Stimulated activated CD4-positive, alpha-beta T cell treated with anti-CD3 and anti-CD28 coated beads, Interleukin-15, amount 100 ng/mL, for 48 hours (primary cell): ENCODE measurements at regions not wholly inside any gene's neighbourhood (a gene's known extent, or its start where the extent isn't known, plus 50 kb on each side); places are given as distances from the start of the nearest gene placed in this dataset.

ENCODE experiments used
- DNase-seq, 2 donors: peaks; one replicate each; pipeline ENCODE4 v3.0.0-alpha.2; 2020; ENCODE audit warnings: low read depth in 2 of 2

DNA sequence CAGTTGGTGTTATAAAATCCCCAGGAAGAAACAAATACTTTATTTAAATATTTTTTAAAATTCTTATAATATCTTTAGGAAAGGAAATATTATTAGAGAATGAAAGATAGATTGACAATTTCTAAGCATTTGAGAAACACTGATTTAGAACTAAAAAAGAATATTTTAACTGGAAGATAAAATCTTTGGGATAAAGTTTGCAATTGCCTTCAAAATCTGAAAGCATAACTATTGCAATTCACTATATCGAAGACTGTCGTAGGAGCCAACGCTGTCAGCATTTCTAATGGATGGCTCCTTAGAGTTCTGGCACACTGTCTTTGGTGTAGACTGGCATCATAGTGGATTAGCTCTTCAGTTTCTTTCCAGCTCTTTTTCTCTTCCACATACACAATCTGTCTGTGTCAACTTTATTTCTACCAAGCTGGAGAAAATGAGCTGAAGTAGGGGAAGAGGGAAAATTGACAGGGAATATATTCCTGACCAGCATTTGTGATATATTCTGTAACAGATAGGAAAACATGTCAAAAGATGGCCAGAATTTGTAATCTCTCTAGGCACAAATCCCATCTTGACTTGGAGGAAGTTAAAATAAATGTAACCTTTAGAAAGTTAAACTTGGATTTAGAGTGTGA is 1561.4 kb downstream of the MAT2B start:
- DNase-seq = no peak

DNA sequence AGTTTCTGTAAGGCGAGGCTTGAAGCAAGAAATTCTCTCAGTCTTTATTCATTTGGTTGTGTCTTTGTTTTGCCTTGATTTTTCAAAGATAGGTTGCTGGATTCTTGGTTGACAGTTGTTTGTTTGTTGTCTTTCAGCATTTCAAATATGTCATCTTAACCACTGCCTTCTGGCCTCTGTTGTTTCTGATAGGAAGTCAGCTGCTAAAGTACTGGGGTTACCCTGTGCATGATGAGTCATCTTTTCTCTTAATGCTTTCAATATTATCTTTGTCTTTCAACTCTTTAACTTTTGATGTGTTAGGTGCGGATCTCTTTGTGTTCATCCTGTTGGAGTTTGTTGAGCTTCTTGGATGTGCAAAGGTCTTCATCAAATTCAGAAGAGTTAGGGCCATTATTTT is 1571.3 kb downstream of the MAT2B start:
- no peak for DNase-seq

DNA sequence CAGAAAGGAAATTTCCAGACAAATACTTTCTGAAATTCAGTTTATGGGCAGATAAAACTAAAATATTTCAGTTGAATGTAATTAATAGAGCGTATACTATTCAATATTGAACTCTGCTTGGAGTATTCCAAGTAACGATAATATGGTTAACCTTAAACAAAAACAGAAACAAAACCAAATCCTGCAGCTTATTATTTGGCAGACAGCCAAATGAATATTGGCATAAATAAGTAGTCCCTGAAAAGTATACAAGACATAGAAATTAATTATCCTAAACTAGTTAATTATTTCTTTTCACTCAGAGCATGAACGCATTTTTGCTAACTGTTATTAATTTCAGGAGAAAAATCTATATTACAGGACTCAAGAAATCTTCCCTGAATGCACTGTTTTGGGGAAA is 1574.0 kb downstream of the MAT2B start:
- no peak for DNase-seq

DNA sequence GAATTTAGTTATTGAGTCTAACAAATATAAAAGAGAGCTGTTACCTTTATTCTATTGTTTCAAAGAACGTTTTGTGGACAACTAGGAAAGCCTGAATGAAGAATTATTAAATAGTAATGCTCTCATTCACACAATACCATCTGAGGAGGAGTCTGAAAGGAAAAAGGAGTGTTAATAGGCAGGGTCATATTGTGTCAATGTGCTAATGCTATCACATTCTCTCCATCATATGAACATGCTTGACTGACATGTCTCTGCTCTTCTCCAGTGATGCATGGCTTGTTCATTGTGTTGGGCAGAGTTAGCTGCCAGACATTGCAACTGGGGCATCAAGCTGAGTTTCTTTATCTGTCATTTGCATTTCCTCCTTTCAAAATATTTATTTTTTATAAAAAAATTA is 1578.0 kb downstream of the MAT2B start:
- no peak for DNase-seq

DNA sequence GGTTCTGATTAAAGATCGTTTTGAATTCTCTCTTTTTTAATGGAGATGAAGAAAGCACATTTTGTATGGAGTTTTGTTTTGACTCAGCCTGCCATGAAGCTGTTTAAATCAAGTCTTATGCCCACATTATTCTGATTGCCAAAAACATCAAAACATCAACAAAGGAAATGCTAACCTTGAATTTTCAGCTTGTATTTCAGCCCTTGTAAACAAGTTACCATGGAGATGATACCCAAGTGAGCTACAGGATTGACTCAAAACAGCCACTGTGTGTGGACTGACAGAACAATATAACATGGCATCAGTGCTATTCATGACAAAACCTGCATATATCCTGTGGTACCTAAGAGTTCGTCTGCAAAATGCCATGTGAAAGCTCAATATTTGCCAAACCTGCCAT is 1581.0 kb downstream of the MAT2B start:
- no peak for DNase-seq

DNA sequence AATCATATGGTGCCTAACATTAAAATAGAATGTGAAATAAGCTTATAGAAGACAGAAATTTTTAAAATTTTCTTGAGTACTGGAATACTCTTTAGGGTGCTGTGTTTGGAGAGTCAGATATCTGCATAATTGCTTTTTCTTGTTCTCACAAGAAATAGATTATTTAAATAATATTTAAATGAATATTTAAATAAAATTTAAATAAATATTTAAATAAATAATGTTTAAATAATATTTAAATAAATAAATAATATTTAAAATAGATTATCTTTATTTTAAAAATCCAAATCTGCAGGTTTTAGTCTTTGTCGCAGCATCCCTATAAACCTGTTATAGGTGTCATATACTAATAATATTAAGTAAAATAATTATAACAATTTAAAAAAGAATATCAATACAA is 1589.4 kb downstream of the MAT2B start:
- no peak for DNase-seq

DNA sequence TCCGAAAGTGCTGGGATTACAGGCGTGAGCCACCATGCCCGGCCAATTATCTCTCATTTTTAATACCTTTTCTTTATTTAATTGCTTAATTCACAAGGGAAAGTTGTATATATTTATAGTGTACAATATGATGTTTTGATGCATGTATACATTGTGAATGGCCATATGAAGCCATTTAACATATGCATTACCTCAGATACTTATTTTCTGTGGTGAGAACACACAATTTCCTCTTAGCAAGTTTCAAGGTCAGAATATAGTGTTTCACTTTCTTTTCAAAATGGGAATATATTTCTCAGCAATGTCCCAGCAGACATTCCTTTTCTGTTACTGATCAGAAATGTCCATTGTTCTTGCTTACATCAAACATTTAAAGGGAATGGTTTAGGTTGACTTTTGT is 1596.3 kb downstream of the MAT2B start:
- no peak for DNase-seq

DNA sequence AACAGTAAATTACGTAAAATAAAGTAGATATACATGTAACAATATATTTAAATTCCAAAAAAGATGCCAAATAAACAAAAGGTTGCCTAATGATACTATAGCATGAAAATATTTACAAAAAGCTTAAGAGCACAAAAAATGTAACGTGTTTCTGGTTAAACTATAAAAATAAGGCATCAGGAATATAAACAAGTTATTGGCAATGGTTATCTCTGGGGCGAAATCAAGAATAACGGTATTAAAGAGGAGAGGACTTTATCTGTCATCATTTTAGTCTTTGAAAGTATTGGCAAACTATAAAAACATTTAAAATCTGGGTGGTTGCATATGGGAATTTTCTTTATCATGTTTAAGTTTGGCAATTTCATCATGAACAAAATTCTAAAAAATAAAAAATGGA is 1599.2 kb downstream of the MAT2B start:
- DNase-seq = no peak

DNA sequence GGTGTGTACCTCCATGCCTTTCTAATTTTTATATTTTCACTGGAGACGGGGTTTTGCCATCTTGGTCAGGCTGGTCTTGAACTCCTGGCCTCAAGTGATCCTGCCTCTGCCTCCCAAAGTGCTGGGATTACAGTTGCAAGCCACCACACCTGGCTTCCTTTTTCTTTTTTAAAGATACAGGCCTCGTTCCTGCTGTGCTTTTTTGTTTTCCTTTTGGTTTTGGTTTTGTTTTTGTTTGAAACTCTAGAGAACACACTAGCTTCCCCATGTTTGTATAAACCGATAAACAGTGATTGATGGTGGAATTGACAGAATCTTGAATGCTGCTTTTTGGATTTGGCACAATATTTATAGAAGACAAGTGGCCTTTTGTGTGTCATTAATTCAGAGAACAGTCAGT is 1603.4 kb downstream of the MAT2B start:
- DNase-seq = no peak

DNA sequence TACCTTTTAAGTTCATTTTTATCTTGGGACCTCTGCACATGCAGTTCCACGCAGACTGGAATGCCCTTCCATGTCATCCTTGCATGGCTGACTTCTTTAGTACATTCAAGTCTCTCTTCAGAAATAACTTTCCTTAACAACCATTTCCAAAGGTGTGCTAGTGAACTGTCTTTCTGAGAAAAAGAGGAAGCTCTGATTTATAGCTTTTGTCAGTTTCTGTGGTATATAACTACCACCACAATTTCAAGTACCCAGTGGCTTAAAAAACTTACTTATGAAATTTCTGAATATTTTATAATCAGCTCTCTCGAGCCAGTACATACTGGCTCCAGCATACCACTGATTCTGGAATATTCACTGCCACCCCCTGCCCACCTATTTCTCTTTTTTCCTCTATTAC is 1613.8 kb downstream of the MAT2B start:
- DNase-seq = no peak

DNA sequence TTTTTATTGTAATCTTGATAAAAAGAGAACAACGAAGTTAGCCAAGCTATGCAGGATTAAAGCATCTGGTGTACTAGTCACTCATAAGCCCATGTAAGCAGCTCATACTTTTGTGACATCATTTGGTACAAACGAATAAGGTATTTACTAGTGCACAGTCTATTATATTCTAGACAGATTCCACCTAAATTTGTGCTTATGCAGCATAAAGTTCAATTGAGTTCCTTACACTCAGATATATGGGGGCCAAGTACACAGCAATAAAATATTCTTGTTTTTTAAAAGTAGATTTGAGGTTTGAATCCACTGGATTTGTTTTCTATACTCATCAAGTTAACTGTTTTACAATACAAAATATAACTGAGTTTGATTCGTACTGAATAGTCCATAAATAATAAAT is 1621.2 kb downstream of the MAT2B start:
- no peak for DNase-seq

DNA sequence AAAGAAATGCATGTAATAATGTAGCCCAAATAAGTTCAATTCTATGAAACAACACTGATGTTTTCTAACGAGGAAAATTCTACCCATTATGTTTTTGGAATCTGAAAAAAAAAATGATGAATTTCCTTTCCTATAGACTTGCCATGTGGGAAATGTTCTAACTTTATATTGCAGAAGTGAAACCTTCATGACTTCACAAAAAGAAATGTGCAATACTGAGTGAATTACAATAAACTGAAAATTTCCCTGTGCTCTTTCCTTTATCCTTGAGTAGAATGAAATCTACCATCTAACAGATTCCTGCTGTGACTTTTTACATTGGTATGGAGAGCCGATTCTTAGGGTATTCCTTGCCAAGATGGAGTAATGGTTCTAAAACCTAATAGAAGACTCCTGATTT is 1622.5 kb downstream of the MAT2B start:
- DNase-seq = no peak

DNA sequence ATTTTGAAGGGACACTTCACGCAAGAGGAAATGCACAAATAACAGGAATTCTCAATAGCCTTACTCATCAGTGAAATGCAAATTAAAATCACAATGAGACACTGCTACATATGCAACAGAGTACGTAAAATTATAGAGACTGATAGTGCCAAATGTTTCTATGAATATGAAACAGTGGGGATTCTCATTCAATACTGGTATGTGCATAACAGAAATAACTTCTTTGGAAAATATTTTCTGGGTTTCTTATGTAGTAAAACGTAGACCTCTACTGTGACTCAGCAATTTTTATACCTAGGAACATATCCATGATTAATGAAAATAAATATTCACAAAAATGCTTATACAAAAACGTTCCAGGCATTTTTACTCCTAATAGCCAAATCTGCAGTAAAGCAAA is 1625.2 kb downstream of the MAT2B start:
- no peak for DNase-seq

DNA sequence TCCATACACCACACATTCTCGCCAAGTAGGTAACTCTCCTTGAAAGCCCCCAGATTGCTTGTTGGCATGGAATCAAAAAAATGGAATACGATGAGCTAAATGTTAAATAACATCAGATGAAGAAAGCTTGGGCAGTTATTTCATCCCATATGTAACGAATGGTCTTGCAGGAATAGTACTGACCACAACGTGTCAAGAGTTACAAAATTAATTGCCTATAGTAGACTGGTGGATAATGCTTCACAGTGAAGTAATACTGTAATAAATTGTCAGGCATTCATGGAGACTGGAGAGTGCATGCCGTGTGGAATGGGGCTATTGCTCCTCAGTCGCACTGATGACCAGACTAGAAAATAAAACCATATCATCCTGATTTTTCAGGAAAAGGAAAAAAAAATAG is 1628.7 kb downstream of the MAT2B start:
- no peak for DNase-seq

DNA sequence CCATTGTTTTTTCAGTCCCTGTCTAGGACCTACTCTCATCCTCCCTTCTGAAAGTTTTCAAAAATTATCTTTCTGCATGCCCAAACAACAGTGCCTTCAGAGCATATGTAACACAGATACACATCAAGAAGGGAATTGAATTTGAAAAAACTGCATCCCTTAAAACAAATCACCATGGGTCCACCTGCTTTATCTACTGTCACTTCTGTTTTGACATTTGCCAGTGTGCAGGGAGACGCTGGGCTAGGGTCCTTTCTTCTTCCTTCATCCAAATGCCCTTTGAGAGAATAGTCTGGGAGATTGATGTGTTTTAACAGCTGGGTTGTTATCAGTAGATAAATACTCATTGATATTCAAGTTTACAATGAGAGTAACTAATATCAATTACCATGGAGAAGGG is 1630.1 kb downstream of the MAT2B start:
- DNase-seq = no peak

DNA sequence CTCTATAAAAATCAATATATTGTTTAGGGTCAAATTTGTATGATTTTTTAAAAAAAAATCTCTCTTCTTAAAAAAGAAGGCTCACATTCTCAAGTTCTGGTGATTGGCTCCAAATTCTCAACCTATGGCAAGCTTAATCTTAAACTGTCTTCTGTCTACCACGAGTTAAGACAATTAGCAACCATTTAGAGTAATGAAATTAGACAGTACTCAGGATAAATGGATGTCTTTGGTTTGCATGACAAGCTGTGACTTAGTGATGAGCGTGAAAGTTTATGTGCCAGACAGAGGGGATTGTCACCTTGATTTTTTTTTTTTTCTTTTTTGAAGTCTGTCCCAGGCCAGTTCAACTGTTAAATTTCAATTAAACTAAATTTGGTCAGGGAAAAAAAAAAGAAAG is 1632.3 kb downstream of the MAT2B start:
- DNase-seq = no peak

DNA sequence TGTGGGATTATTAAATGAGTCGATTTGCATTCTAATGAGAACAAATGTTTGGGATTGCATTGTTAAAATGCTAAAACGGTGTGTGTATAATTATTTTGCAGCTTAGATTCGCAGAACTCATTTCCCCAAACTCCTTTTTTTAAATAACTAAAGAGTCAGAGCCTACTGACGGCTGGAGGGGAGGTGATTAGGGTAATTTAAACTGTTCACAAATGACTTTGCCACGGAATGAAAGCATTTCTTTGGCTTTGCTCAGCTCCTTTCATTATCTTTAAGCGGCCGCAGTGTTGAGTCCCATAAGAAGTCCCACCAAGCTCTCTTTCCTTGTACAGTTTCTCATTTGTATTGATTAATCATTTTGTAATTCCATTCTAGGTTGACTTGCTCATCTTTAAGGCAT is 1632.8 kb downstream of the MAT2B start:
- no peak for DNase-seq

DNA sequence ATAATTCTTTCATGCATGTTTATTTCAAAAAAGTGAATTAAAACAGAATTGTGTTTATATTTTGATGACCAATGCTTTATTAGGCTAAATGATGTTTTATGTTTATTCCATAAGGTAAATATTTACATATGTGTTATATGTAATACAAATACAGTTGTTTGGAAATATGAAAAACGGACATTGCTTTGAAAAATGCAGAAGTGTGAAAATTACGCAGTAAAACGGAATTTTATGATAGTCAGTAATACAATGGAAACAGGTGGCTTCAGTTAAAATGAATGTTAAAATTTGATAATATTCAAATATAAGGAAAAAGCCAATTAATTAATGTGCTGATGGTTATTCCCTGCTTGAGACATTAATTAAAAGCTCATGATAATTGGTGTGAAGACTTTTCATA is 1633.8 kb downstream of the MAT2B start:
- DNase-seq = no peak

DNA sequence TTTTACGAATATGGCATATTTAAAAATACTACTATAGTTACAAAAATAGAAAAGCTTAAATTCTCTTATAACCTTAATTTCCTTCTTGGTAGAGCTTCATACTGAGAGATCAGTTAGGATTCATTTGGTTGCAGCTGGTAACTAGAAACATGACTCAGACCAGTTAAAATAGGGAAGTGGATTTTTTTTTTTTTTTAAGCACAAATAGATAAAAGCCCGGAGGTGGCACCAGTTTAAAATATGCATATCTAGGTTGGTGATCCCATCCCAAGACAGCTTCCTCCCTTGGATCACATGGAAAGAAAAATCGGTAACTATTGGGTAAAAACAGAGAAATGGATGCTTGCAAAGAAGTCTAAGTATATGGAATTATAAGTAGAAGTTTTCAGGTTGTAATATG is 1634.3 kb downstream of the MAT2B start:
- DNase-seq = no peak

DNA sequence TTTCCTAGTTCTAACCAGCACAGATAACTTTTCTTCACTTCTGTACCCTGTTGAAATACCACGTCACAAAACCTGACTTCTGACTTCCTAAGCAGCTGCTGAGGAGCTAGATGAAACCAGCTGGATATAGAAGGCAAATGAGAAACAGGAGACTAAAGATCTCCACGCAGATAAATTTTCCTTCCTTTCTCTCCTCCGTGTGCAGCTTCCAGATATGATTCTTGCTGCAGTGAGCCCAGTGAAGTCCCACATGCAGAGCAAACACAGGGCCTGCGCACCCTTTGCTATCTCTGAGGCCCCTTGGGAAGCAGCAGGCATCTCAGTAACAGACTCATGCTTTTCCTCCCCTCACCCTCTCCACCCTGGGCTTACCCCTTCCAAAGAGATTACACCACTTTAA is 1638.3 kb downstream of the MAT2B start:
- DNase-seq = no peak

DNA sequence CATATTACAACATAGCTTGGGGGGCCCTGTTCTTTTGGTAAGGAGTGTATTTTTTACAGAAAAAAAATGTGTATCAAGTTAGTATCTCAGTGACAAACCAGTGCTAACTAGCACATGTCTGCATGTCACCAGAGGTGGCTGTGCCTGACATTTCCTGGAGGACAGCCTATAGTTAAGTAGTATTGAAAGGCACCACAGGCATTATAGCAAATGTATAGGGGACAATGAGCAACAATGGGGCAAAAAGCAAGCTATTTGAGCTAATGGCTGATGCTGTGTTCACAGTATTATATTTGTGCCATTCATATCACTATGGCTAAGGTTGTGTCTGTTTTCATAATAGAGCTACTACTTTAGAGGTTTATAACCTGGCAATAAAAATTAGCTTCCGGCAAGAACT is 1644.0 kb downstream of the MAT2B start:
- DNase-seq = no peak

DNA sequence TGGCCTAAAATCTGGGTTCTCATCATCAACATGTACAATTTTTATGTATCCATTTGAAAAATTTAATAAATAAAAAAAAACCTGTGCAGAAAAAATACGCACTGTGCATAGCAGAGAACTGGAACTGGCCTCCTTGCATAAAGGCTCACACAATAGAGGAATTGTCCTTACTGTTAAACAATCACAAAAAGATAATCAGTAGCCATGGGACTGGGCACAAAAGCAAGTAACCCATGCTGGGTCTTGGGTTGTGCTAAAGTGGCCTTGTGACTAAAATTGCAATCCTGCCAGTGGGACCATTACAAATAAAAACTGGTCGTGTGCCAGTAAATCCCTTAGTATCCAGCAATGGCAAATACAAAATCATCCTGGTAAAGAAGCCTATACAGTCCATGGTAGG is 1646.6 kb downstream of the MAT2B start:
- DNase-seq = no peak

DNA sequence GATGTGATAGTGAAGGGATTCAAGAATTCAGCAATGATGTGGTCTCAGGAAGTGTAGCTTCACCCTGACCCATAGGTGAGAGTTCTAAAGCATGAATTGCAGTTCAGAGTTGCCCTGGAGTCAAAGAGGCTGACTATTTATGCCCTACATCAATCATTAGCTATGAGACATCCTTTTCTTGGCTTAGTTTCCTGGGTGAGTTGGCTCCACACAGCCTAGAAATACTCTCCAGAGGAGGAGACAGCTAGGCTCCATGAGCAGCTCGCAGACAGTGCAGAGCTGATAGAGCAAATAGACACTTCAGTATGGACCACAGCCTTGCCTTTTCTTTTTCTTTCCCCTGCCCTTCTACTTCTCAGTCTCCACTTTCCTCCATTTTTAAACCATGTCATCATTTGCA is 1651.8 kb downstream of the MAT2B start:
- no peak for DNase-seq

DNA sequence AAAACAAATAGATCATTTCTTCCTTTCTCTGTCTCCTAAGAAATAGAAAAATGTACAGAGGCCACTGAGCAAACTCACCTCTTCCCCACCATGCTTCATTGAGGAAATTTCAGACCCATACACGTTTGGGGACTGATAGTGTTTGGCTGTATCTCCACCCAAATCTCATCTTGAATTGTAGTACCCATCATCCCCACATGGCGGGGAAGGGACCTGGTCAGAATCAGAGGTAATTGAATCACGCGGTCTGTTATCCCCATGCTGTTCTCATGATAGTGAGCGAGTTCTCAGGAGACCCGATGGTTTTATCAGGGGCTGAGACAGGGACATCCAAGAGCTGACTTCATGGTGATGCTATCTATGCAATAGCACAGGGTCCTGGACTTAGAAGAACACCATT is 1655.8 kb downstream of the MAT2B start:
- DNase-seq = no peak

DNA sequence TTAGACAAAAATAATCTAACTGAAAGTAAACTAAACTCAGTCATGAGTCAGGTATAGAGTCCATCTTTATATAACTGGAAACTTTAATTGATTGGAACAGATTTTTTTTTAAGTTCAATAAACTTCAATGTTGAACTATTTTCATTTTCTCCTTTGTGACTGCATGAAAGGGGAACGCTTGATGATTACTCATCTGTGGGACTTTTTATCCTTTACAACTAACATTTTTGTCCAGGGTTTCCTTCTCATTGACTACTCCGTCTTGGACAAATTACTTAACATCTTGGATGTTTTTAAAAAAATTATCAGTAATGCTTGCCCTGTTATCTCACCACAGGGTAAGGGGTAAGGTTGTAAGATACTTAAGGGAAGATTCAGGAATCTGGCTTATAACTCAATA is 1658.4 kb downstream of the MAT2B start:
- DNase-seq = no peak
